ENCODE measurements at regions not wholly inside any gene's neighbourhood (a gene's known extent, or its start where the extent isn't known, plus 50 kb on each side); places are given as distances from the start of the nearest gene placed in this dataset.

DNA sequence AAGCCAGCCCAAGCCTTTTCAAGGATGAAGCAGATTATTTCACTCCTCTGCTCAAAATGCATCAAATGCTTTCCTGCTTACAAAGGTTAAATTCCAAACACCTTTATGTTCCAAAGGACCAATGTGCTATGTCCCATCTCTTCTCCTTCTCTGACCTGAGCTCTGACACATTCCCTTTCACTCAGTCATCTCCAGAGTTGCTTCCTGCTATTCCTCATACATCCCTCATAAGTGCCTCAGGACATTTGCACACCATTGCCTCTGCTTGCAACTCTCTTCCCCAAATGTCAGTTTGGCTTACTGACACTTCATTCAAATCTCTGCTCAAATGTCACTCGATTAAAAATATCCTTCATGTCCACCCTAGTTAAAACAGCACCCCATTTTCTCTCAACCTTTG, 53.3 kb upstream of the BMAL1 start:
- no peak overlapping the region for H3K4me3 ChIP-seq (ENCODE audit: low read length)
- H3K27me3 ChIP-seq (ENCODE audit: insufficient read depth, low read length): no peaks in the 10 kb centered on the region
- H3K9me3 ChIP-seq (ENCODE audit: low read depth, low read length): no peaks in the 10 kb centered on the region
- H3K4me1 ChIP-seq (ENCODE audit: insufficient read depth, low read length): no peaks in the 10 kb centered on the region

DNA sequence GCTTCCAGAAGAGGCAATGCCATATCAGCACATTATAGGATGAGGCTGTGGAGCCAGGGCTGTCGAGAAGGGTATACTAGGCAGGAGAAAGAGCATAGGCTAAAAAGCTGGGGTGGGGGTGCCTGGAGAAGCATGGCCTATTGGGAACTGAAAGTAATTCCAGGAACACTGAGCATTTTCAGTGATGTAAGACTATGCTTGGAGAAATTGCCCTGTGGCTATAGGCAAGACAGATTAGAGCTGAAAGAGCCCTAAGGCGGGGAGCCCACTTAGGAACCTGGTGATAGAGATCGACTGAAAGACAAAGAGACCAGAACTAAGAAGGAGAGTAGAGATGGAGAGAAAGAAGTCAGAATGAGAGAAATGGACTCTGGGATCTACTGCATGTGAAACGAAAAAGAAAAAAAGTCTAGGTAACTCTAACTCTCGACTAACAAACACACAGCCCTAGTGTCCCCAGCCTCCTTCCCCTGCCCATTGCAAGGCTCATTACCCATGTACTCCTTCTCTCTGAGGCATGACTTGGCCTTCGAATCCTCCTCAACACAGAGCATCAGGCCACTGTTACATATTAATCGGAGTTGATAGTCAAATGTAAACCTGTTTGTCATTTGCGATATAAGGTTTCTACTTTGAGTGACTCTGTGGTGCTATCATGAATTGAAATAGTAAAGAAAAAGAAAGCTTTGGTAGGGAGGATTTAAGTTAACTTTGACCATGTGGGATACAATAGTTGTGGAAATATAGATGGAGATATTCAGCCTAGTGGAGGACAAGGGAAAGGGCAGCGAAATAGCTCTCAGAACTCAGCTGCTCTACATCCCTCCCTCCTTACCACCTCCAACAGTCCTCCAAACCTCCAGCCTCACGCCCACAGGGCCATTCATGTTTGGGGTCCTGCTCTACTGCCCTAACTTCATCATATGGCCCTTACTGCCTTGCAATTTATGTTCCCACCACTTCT, 52.3 kb upstream of the BMAL1 start:
- Histone ChIP-seq H3K4me1 (ENCODE audit: insufficient read depth, low read length) (no peaks in the 10 kb centered on the region), H3K9me3 (ENCODE audit: low read depth, low read length) (no peaks in the 10 kb centered on the region), H3K4me3 (ENCODE audit: low read length) (no peak overlapping the region), H3K27me3 (ENCODE audit: insufficient read depth, low read length) (no peaks in the 10 kb centered on the region)

GRCh38 chr11:13227676-13228255, 49.8 kb upstream of the BMAL1 start:
- no peaks in the 10 kb centered on the region for H3K9me3 ChIP-seq (ENCODE audit: low read depth, low read length)
- no peaks in the 10 kb centered on the region for H3K4me1 ChIP-seq (ENCODE audit: insufficient read depth, low read length)
- H3K27me3 ChIP-seq (ENCODE audit: insufficient read depth, low read length): no peaks in the 10 kb centered on the region
- H3K4me3 ChIP-seq (ENCODE audit: low read length): no peak overlapping the region
